ENCODE measurements at regions not wholly inside any gene's neighbourhood (a gene's known extent, or its start where the extent isn't known, plus 50 kb on each side); places are given as distances from the start of the nearest gene placed in this dataset.

- H3K27ac Mint-ChIP-seq (ENCODE audit: unreplicated experiment): no peak overlapping the region
- no peak for DNase-seq (ENCODE audit: low spot score)
- TF ChIP-seq, protein P1, sequence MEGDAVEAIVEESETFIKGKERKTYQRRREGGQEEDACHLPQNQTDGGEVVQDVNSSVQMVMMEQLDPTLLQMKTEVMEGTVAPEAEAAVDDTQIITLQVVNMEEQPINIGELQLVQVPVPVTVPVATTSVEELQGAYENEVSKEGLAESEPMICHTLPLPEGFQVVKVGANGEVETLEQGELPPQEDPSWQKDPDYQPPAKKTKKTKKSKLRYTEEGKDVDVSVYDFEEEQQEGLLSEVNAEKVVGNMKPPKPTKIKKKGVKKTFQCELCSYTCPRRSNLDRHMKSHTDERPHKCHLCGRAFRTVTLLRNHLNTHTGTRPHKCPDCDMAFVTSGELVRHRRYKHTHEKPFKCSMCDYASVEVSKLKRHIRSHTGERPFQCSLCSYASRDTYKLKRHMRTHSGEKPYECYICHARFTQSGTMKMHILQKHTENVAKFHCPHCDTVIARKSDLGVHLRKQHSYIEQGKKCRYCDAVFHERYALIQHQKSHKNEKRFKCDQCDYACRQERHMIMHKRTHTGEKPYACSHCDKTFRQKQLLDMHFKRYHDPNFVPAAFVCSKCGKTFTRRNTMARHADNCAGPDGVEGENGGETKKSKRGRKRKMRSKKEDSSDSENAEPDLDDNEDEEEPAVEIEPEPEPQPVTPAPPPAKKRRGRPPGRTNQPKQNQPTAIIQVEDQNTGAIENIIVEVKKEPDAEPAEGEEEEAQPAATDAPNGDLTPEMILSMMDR (IDR thresholded peaks at IDR 0.05; ENCODE audit: unreplicated experiment): no peak
- no peak overlapping the region for H3K4me3 Mint-ChIP-seq (ENCODE audit: unreplicated experiment)
- no peaks in the 10 kb centered on the region for H3K36me3 Mint-ChIP-seq (ENCODE audit: low read depth, unreplicated experiment)
- H3K4me1 Mint-ChIP-seq (ENCODE audit: unreplicated experiment): no peaks in the 10 kb centered on the region
- no peaks in the 10 kb centered on the region for H3K9me3 Mint-ChIP-seq (ENCODE audit: unreplicated experiment)
- H3K27me3 Mint-ChIP-seq (ENCODE audit: unreplicated experiment): no peaks in the 10 kb centered on the region
Measured at GRCh38 chr6:40219799-40220198, 285.5 kb upstream of the MOCS1 start.

DNA sequence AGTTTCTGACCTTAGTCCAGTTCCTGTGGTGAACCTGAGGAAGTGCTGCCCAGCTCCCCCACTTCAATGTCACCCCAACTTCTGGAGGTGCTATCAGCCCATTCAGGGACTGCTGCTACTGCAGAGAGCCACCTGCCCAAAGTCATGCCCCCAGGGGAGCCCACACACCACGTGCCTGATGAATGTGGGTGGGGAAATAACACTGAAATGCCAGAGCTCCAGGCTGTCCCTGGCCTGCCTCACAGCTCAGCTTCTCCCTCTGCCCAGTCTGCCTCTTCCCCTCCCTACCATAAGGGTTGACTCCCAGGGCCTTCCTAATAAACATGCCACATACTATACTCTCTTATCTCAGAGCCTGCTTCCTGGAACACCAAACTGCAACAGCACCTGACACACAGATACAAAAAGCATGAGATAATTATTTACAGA lies 276.4 kb upstream of the MOCS1 start:
- peaks cover 2% of the 10 kb centered on the region for H3K27me3 Mint-ChIP-seq (ENCODE audit: unreplicated experiment)
- peaks cover 2% of the 10 kb centered on the region for H3K4me1 Mint-ChIP-seq (ENCODE audit: unreplicated experiment)
- no peaks in the 10 kb centered on the region for H3K9me3 Mint-ChIP-seq (ENCODE audit: unreplicated experiment)
- TF ChIP-seq, protein P1 (IDR thresholded peaks at IDR 0.05; ENCODE audit: unreplicated experiment): no peak
- DNase-seq (ENCODE audit: low spot score): no peak
- no peak overlapping the region for H3K27ac Mint-ChIP-seq (ENCODE audit: unreplicated experiment)
- no peaks in the 10 kb centered on the region for H3K36me3 Mint-ChIP-seq (ENCODE audit: low read depth, unreplicated experiment)
- no peak overlapping the region for H3K4me3 Mint-ChIP-seq (ENCODE audit: unreplicated experiment)

GRCh38 chr6:40205801-40206200 lies 271.5 kb upstream of the MOCS1 start:
- no peak for DNase-seq (ENCODE audit: low spot score)
- Mint-ChIP-seq H3K4me3 (ENCODE audit: unreplicated experiment) (no peak overlapping the region), H3K36me3 (ENCODE audit: low read depth, unreplicated experiment) (no peaks in the 10 kb centered on the region), H3K4me1 (ENCODE audit: unreplicated experiment) (peaks cover 1% of the 10 kb centered on the region), H3K9me3 (ENCODE audit: unreplicated experiment) (no peaks in the 10 kb centered on the region), H3K27me3 (ENCODE audit: unreplicated experiment) (peaks cover 5% of the 10 kb centered on the region), H3K27ac (ENCODE audit: unreplicated experiment) (no peak overlapping the region)
- TF ChIP-seq, protein P1 (IDR thresholded peaks at IDR 0.05; ENCODE audit: unreplicated experiment): no peak

DNA sequence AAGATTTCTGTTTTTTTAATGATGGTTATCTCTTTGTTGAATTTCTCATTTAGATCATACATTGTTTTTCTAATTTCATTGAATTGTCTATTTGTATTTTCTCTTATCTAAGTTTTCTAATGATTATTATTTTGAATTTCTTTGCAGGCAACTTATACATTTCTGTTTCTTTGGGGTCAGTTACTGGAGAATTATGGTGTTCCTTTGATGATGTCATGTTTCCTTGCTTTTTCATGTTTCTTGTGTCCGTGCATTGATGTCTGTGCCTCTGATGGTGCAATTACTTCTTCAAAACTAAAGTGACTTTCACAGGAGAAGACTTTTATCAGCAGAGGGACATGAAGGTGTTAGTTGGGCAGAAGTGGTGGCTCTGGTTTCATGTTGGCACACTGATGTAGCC lies 270.7 kb upstream of the MOCS1 start:
- Mint-ChIP-seq H3K4me1 (ENCODE audit: unreplicated experiment) (no peaks in the 10 kb centered on the region), H3K4me3 (ENCODE audit: unreplicated experiment) (no peak overlapping the region), H3K27ac (ENCODE audit: unreplicated experiment) (no peak overlapping the region), H3K36me3 (ENCODE audit: low read depth, unreplicated experiment) (no peaks in the 10 kb centered on the region), H3K27me3 (ENCODE audit: unreplicated experiment) (peaks cover 5% of the 10 kb centered on the region), H3K9me3 (ENCODE audit: unreplicated experiment) (no peaks in the 10 kb centered on the region)
- TF ChIP-seq, protein P1 (IDR thresholded peaks at IDR 0.05; ENCODE audit: unreplicated experiment): no peak
- no peak for DNase-seq (ENCODE audit: low spot score)

DNA sequence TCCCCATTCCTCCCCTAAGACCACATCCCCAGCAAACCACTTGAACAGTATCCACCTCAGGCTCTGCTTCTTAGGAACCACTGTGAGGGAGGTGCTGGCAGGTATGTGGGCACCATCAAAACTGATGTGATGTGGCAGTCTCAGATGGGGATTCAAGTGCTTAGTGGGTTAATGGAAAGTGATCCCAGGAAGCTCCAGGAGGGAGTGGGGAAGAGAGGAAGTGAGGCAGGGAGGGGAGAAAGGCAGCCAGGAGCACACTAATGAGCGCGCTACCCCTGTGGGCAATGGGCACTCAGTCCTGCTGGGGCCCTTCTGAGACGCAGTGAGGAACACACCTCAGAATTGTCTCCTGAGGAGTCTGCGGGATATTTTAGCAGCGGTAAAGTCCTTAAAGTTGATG lies 263.1 kb upstream of the MOCS1 start:
- Mint-ChIP-seq H3K9me3 (ENCODE audit: unreplicated experiment) (no peaks in the 10 kb centered on the region), H3K27me3 (ENCODE audit: unreplicated experiment) (peaks cover 5% of the 10 kb centered on the region), H3K27ac (ENCODE audit: unreplicated experiment) (no peak overlapping the region), H3K4me3 (ENCODE audit: unreplicated experiment) (no peak overlapping the region), H3K4me1 (ENCODE audit: unreplicated experiment) (no peaks in the 10 kb centered on the region), H3K36me3 (ENCODE audit: low read depth, unreplicated experiment) (no peaks in the 10 kb centered on the region)
- TF ChIP-seq, protein P1 (IDR thresholded peaks at IDR 0.05; ENCODE audit: unreplicated experiment): no peak
- no peak for DNase-seq (ENCODE audit: low spot score)
